Pulmonary artery endothelial cell (primary cell): ENCODE measurements at regions not wholly inside any gene's neighbourhood (a gene's known extent, or its start where the extent isn't known, plus 50 kb on each side); places are given as distances from the start of the nearest gene placed in this dataset.

Source experiments
- DNase-seq: peaks from one replicate; pipeline ENCODE4 v3.0.0-alpha.2; 2011; ENCODE audit warnings: low read depth, low spot score

DNA sequence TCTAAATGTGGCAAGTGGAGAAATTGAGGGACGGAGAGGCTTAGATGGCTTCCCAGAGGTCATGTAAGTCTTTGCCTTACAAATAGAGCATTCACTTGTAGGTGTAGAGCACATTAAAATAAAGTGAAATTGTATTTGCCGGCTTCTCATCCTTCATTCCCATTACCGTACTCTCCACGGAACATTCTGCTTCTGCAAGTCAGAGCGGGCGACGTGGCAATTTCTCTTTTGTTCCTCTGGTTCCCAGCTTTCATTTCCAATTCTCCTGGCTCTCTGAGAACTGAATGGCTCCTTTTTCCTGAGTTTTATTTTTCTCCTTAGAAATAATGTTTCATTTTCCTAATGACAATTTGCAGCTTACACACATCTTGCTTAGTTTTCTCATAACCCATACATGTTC is 51.3 kb upstream of the PFKP start:
- DNase-seq: no peak

DNA sequence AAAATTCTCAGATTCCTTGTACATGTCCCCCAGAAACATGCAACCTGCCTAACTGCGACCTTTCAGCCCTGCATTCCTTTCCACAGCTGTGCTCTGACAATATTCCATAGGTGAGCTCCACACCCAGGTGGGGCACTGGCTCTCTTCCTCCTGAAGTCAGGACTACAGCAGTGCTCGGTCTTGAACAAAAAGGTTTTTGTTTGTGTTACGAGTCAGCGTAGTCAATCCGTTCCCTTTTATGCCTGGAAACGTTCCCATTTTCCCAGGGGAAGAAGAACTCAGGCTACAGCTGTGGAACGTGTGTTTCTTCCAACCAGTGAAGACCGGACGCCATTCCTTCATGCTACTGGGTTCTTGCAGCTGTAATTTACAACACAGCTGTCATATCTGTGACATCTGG is 52.4 kb upstream of the PFKP start:
- DNase-seq: no peak

DNA sequence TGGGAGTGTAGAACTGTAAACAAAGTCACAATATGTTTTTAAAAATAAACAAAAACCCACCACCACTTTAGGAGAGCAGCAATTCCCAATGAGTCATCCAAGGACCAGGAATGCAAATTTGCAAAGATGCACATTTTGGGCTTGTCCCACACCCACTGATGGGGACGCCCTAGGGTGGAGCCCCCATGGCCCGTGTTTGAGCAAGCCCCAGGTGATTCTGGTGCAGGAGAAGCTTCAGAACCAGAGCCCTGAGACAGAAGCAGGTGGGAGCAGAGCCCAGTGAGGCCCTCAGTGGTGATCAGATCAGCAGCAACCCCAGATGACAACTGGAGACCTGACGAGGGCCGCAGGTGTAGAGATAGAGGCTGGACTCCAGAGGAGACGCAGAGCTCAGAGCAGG is 55.1 kb upstream of the PFKP start:
- no peak for DNase-seq

- DNase-seq: no peak
These were observed 56.4 kb upstream of the PFKP start for GRCh38 chr10:3010816-3011460.

DNA sequence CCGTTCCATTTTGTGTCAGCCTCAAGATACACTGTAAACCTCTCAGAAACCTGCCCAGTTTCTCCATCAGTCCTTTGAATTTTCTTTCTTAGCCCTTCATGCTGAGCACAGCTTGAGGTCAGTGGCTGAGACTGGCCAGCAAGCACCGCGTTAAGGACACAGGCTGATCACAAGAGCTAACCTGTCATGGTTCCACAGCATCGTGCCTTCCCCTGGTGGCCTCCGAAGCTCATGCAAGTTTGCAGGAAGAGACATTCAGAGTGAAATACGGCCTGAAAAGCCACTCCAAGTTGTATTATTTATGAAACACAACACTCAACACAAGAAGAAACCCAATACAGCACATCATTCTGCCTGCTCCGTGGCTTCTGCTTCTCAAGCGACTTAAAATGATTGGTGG is 57.0 kb upstream of the PFKP start:
- DNase-seq: no peak

DNA sequence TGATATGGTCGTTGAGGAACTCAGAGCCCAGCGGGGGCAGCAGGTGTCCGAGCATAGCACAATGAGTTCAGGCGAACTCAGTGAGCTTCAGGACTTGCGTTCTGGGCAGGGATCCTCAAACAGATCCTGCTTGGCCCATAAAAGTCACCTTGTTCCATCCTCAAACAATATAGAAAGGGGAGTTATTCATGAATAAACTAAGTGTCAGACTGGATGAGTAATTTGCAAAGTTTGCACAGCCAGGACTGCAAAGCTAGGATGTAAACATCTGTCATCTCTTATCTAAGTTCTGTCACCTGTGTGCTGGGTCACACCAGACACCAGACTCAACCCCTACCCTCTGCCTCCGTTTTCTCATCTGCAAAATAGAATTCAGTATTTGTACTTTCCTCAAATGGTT is 58.0 kb upstream of the PFKP start:
- DNase-seq: no peak

DNA sequence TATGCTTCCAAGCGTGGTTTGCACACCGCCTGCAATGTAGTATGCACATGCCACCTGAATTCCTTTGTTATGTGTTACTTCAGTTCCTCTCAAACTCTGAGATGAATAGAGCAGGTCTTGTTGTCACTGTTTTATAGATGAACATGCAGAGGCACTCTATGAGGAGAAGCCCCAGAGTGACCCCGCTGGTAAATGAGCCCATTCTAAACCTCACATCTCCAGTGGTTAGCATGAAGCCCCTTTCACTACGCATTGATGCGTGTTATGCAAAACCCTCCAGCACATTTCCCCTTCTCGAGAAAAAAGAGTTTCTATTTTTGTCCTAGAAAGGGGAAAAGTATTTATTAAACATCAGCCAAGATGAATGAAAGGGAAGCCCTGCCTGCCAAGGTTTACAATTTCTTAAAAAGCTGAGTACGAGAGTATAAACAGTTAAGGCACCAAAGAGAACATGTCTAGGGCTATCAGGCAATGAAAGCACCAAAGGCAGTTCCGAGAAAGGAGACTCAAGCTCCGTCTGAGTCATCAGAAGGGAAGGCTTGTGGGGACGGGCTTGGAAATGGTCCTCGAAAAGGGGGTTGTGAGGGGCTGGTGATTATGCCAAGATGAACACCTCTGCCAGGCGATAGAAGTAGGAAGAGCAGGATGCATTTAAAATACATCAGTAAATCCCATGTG is 58.7 kb upstream of the PFKP start:
- DNase-seq: no peak

DNA sequence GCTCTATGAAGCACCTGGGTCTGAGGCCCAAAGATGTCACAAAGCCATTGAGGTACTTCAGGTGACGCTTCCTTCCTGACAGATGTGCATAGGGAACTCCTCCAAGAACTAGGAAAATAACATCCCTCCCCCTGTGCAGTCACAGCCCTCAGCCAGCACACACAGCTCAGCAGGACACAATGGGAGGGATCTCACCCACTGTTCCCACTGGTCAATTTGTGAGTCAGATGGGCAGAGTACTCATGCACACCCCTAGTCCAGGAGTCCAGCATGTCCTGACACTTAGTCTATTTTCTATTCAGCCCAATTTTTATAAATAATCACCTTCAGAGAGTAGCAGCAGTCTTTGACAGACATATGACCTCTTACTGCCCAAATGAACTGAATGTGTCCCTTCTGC is 60.7 kb upstream of the PFKP start:
- no peak for DNase-seq

DNA sequence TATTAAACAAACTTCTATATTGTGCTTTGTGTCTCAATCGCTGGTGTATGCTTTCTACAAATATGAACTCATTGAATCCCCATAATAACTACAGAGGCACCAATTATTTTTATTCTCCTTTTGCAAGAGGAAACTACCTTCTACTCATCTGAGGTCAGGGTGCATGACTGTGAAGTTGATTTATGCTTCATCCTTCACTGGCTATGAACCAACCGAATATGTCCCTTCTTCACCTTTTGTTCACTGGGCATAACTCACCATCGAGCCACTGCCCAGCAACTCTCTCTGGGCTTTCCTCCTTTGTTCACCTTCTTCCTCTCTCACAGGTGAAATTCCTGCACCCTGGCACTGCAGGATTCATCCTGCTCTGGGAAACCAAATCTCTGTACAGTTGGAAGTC is 61.3 kb upstream of the PFKP start:
- DNase-seq: no peak

DNA sequence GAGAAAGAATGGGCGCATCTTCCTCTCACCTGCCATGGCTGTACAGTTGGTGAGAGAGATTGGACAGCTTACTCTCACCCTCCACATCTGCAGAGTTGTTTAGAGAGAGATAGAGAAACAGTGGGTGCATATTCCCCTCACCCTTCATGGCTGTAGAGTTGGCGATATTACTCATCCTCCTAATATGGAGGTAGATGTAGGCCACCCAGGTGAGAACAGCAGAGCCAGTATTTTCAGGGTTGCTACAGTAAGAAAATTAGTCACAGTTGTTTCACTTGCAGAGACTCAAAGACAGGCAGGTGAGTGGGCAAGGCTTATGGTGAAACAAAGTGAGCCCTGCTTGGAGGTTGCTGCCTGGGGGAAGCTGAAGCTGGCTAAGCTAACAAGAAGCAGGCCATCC is 65.0 kb upstream of the PFKP start:
- no peak for DNase-seq

- no peak for DNase-seq
These were observed 67.3 kb upstream of the PFKP start for GRCh38 chr10:3000048-3000447.

DNA sequence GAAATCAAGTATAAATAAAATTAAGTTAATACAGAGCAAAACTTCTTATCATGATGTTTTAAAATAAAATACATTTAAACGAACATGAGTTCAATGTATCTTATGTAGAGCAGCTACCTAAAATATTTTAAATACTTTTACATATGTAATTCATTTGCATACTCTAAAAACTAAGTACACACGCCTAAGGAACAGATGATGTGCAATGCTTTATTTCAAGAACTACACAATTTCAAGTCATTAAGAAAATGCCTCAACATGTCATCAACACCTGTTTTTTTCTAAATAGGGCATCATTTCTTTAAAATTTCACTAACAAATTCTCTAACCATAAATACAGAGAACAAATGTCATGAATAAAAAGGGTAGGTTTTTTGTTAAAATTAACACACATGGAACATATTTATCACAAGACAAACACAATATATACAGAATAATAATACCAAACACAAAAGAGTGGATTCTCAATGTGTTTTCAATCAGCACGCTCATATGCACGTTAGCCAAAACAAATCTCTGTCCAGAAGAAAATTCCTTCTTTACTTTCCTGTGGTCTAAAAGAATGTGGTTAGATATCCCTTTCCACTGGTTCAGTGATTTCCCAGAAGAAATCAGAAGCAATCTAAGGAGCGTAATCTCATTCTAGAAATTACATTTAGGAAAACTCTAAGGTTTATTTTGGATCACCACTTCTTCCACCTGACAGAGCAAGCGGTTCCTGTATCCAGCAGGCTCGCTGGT is 73.0 kb upstream of the PFKP start:
- DNase-seq: no peak

DNA sequence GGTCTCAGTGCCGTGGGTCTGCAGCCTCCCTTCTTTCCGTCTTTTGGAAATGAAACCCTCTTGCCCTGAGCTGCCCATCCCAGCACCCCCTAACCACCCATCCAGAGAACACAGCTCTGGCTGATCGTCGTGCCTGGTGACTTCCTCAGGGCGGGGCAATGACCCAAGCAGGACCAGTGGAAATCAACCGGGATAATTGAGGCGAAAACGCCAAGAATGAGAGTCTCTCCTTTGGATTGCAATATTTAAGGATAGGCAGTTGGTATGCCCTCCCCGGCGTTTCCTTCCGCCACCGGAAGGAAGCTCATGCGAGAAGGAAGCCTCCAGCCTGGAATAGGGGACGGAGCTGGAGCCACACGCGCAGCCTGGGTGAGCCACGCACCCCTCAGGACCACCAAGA is 73.7 kb upstream of the PFKP start:
- no peak for DNase-seq

GRCh38 chr10:2992401-2993198 is 74.7 kb upstream of the PFKP start:
- no peak for DNase-seq

DNA sequence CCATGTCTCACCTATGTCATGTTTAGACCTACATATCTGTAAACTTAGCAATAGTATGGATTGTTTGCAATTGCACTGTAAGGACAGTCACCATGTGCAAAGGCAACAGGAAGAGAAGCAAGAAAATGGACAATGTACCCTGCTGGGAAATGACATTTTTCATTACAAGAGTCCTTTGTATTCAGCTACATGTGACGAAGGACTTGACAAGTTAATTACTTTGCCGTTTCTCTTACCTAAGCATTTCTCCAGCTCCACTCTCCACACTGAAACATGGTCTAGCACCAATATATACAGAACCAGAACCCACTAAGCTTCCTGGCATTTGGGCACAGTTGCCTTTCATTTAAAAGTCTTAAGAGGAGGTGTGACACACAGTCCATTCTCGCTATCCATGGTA is 76.6 kb upstream of the PFKP start:
- no peak for DNase-seq

- DNase-seq: no peak
These were observed 77.9 kb upstream of the PFKP start for GRCh38 chr10:2989292-2989947.

- no peak for DNase-seq
These were observed 80.1 kb upstream of the PFKP start for GRCh38 chr10:2987185-2987768.

- no peak for DNase-seq
These were observed 81.0 kb upstream of the PFKP start for GRCh38 chr10:2986391-2986801.

DNA sequence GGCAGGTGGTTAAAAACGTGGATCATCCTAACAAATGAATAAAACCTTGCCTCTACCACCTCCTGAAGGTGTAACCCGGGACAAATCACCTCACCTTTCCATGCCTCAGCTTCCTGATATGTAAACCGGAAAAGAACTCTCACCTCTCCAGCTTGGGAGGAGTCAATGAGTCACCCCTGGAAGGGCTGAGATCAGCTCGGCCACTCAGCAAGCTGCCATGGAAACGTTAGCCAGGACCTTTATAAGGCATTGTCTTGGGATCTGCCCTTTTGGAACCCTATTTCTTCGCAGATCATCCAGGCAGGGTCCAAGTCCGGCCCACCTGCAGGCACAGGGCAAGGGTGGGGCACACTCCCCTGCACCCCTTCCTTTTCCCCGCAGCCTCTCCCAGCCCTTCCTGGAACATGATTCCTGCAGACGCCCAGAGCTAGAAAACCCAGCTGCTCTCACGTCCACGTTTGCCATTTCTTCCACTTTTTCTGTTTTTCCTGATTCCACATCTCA is 81.6 kb upstream of the PFKP start:
- DNase-seq: peak; percentile 11

DNA sequence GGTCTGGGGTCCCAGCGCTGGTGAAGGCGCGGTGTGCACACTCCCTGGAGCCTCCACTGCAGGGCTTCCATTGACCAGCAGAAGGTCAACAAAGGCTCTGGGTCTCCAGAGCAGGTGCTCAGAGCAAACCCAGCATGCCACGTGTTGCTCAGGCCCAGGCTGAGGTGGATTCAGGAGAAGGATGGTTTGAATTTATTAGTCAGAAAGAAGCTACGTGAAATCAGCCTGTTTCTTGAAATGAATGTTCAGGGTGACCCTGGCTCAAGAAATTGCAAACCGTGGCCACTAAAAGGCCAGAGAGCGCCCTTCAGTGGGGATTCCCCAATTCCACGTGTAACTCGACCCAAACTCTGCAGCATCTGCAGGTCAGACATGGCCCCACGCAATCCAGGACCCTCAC is 82.7 kb upstream of the PFKP start:
- DNase-seq: no peak

GRCh38 chr10:2982146-2982545 is 85.2 kb upstream of the PFKP start:
- DNase-seq: no peak
